ENCODE measurements at regions not wholly inside any gene's neighbourhood (a gene's known extent, or its start where the extent isn't known, plus 50 kb on each side); places are given as distances from the start of the nearest gene placed in this dataset.

DNA sequence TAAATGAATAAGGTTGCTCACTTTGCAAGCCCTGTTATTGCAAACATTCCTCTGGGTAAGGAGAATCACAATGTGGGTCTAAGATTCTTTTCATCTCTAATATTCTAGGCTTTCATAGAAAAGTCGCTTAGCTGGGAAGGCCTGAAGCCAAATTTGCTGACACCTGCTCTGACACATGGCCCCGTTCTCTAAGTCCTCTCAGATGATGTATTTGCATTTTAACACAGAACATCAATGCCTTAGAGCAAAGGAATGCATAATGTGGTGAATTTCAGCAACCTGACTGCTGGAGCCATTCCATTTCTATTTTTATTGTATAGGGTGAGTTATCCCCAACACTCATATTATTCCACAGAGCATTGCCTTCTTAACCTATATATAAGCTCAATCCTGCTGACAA is 682.1 kb upstream of the NRP1 start:
- no peak for TF ChIP-seq POLR2A (IDR thresholded peaks at IDR 0.05; ENCODE audit: low read depth, low read length)
- no peak for TF ChIP-seq POLR2AphosphoS5 (IDR thresholded peaks at IDR 0.05; ENCODE audit: low read depth, low read length)
- TF ChIP-seq TAF1 (IDR thresholded peaks at IDR 0.05; ENCODE audit: borderline replicate concordance, low read depth, low read length): no peak
